HepG2 (cell line): ENCODE measurements at regions not wholly inside any gene's neighbourhood (a gene's known extent, or its start where the extent isn't known, plus 50 kb on each side); places are given as distances from the start of the nearest gene placed in this dataset.
A peak's percentile ranks its signal among the peaks of the same experiment; 100 is the strongest.

Experiments used
- BORCS8-MEF2B ChIP-seq: sonication (generic); formaldehyde crosslinking; IDR thresholded peaks from 2 replicates; pipeline ENCODE4 v1.8.0; 2022; ENCODE audit warnings: mild to moderate bottlenecking, missing genetic modification reagents
- CTCF ChIP-seq: sonication (generic); formaldehyde crosslinking; IDR thresholded peaks from 2 replicates; pipeline ENCODE4 v1.5.0; 2020; ENCODE audit warnings: mild to moderate bottlenecking, missing genetic modification reagents, moderate library complexity
- DBP ChIP-seq: sonication (generic); formaldehyde crosslinking; IDR thresholded peaks from 2 replicates; pipeline ENCODE4 v1.4.0; 2020; ENCODE audit warnings: missing genetic modification reagents; ENCODE audit errors: not compliant biosample characterization
- FLYWCH1 ChIP-seq: sonication (generic); formaldehyde crosslinking; IDR thresholded peaks from 2 replicates; pipeline ENCODE4 v1.8.1; 2023; ENCODE audit warnings: mild to moderate bottlenecking, missing genetic modification reagents
- FOSL2 ChIP-seq: sonication (generic); formaldehyde crosslinking; IDR thresholded peaks from 2 replicates; pipeline ENCODE4 v1.4.0; 2020; ENCODE audit warnings: missing genetic modification reagents
- HDAC2 ChIP-seq: sonication (generic); formaldehyde crosslinking; IDR thresholded peaks from 2 replicates; pipeline ENCODE4 v1.4.0; 2020; ENCODE audit warnings: missing genetic modification reagents
- JDP2 ChIP-seq: sonication (generic); formaldehyde crosslinking; IDR thresholded peaks from 2 replicates; pipeline ENCODE4 v1.8.1; 2022; ENCODE audit warnings: missing genetic modification reagents, borderline replicate concordance
- MTA3 ChIP-seq: sonication (generic); formaldehyde crosslinking; IDR thresholded peaks from 2 replicates; pipeline ENCODE4 v1.4.0; 2020; ENCODE audit warnings: missing genetic modification reagents
- PHF21A ChIP-seq: sonication (generic); formaldehyde crosslinking; IDR thresholded peaks from 2 replicates; pipeline ENCODE4 v1.5.0; 2020; ENCODE audit warnings: mild to moderate bottlenecking, missing genetic modification reagents
- RFXANK ChIP-seq: IDR thresholded peaks from 2 replicates; pipeline ENCODE4 v1.6.1; 2016
- RXRA ChIP-seq: sonication (generic); formaldehyde crosslinking; IDR thresholded peaks from 2 replicates; pipeline ENCODE4 v1.5.1; 2020; ENCODE audit warnings: missing genetic modification reagents
- SATB2 ChIP-seq: sonication (generic); formaldehyde crosslinking; IDR thresholded peaks from 2 replicates; pipeline ENCODE4 v1.5.0; 2020; ENCODE audit warnings: missing genetic modification reagents
- SKIL ChIP-seq: sonication (generic); formaldehyde crosslinking; IDR thresholded peaks from 2 replicates; pipeline ENCODE4 v1.8.0; 2022; ENCODE audit warnings: missing genetic modification reagents, mild to moderate bottlenecking, moderate library complexity, borderline replicate concordance
- SP2 ChIP-seq: sonication (generic); formaldehyde crosslinking; IDR thresholded peaks from 2 replicates; pipeline ENCODE4 v1.5.1; 2020; ENCODE audit warnings: mild to moderate bottlenecking, missing genetic modification reagents
- SSRP1 ChIP-seq: IDR thresholded peaks from 2 replicates; pipeline ENCODE4 v1.6.1; 2016; ENCODE audit warnings: control low read depth
- TBX3 ChIP-seq: fragments of 450-650 bp; IDR thresholded peaks from 2 replicates; pipeline ENCODE4 v1.6.1; 2017; ENCODE audit warnings: antibody characterized with exemption, mild to moderate bottlenecking, inconsistent platforms, borderline replicate concordance
- YY1 ChIP-seq: IDR thresholded peaks from 2 replicates; pipeline ENCODE4 v1.6.1; 2011; ENCODE audit warnings: low read length, low read depth, moderate library complexity, mild to moderate bottlenecking; ENCODE audit not compliant: insufficient read depth, insufficient replicate concordance
- ZBTB8A ChIP-seq: sonication (generic); formaldehyde crosslinking; IDR thresholded peaks from 2 replicates; pipeline ENCODE4 v1.4.0; 2020; ENCODE audit warnings: mild to moderate bottlenecking, low read depth, missing genetic modification reagents, borderline replicate concordance
- ZMYM2 ChIP-seq: sonication (generic); formaldehyde crosslinking; IDR thresholded peaks from 2 replicates; pipeline ENCODE4 v1.8.0; 2022; ENCODE audit warnings: mild to moderate bottlenecking, missing genetic modification reagents
- ZNF180 ChIP-seq: sonication (generic); formaldehyde crosslinking; IDR thresholded peaks from 2 replicates; pipeline ENCODE4 v1.4.0; 2020; ENCODE audit warnings: low read depth, missing genetic modification reagents, borderline replicate concordance
- ZNF253 ChIP-seq: sonication (generic); formaldehyde crosslinking; IDR thresholded peaks from 2 replicates; pipeline ENCODE4 v1.8.0; 2022; ENCODE audit warnings: mild to moderate bottlenecking, missing genetic modification reagents, borderline replicate concordance
- ZNF275 ChIP-seq: sonication (generic); formaldehyde crosslinking; IDR thresholded peaks from 2 replicates; pipeline ENCODE4 v1.8.0; 2022; ENCODE audit warnings: missing genetic modification reagents, mild to moderate bottlenecking, inconsistent platforms, borderline replicate concordance
- ZNF451 ChIP-seq: sonication (generic); formaldehyde crosslinking; IDR thresholded peaks from 2 replicates; pipeline ENCODE4 v1.5.0; 2020; ENCODE audit warnings: mild to moderate bottlenecking, missing genetic modification reagents
- ZNF605 ChIP-seq: sonication (generic); formaldehyde crosslinking; IDR thresholded peaks from 2 replicates; pipeline ENCODE4 v1.8.0; 2022; ENCODE audit warnings: mild to moderate bottlenecking, missing genetic modification reagents
- ZNF616 ChIP-seq: sonication (generic); formaldehyde crosslinking; IDR thresholded peaks from 2 replicates; pipeline ENCODE4 v1.5.0; 2020; ENCODE audit warnings: low read depth, mild to moderate bottlenecking, missing genetic modification reagents
- ZNF747 ChIP-seq: sonication (generic); formaldehyde crosslinking; IDR thresholded peaks from 2 replicates; pipeline ENCODE4 v1.8.1; 2023; ENCODE audit warnings: missing genetic modification reagents, mild to moderate bottlenecking, borderline replicate concordance

GRCh38 chr2:58448065-58448507 is 207.0 kb upstream of the FANCL start (continued):
- TF ChIP-seq ZBTB8A (CRISPR knock-in tag) (no peak), RXRA (CRISPR knock-in tag) (no peak), JDP2 (no peak), TBX3 (no peak), ZNF275 (no peak), ZNF451 (CRISPR knock-in tag) (no peak), DBP (CRISPR knock-in tag) (no peak), FLYWCH1 (CRISPR knock-in tag) (no peak), ZNF616 (CRISPR knock-in tag) (no peak), ZNF253 (CRISPR knock-in tag) (no peak), CTCF (CRISPR knock-in tag) (peak; percentile 97), MTA3 (CRISPR knock-in tag) (no peak), ZMYM2 (CRISPR knock-in tag) (no peak), HDAC2 (CRISPR knock-in tag) (no peak; the same call in 1 of the 2 replicates), BORCS8-MEF2B (0 out of 2 replicates have a peak, but pooled peaks have one; percentile 39), ZNF605 (CRISPR knock-in tag) (0 out of 2 replicates have a peak, but pooled peaks have one; percentile 43), SATB2 (CRISPR knock-in tag) (no peak), ZNF747 (CRISPR knock-in tag) (no peak), RFXANK (CRISPR knock-in tag) (0 out of 2 replicates have a peak, but pooled peaks have one; percentile 71), ZNF180 (no peak), SKIL (CRISPR knock-in tag) (no peak), SSRP1 (CRISPR knock-in tag) (0 out of 2 replicates have a peak, but pooled peaks have one; percentile 35), PHF21A (CRISPR knock-in tag) (no peak), YY1 (no peak), FOSL2 (CRISPR knock-in tag) (peak; percentile 47; the same call in 1 of the 2 replicates), SP2 (CRISPR knock-in tag) (no peak)
